ENCODE measurements at regions not wholly inside any gene's neighbourhood (a gene's known extent, or its start where the extent isn't known, plus 50 kb on each side); places are given as distances from the start of the nearest gene placed in this dataset.

- H2BK120ac ChIP-seq (replicated peaks; ENCODE audit: low read depth, low read length): no peak overlapping the region
- no peak overlapping the region for H4K8ac ChIP-seq (ENCODE audit: extremely low read depth, insufficient read depth, low read length)
- no peak overlapping the region for H3K27ac ChIP-seq (ENCODE audit: low read depth, low read length)
- no peaks in the 10 kb centered on the region for H3K4me1 ChIP-seq (replicated peaks in 1 of 4; ENCODE audit: control insufficient read depth in 3 of 4, insufficient read depth in 4 of 4, low read length in 3 of 4)
- H3K79me1 ChIP-seq (ENCODE audit: low read depth, low read length): no peaks in the 10 kb centered on the region
- FAIRE-seq (no peak), DNase-seq (ENCODE audit: low read depth in 1 of 2, low spot score in 2 of 2) (no peak)
- H2BK15ac ChIP-seq (ENCODE audit: low read length): no peak overlapping the region
- H3K9me3 ChIP-seq (ENCODE audit: insufficient read depth in 2 of 2, low read depth in 1 of 2, low read length in 1 of 2): no peaks in the 10 kb centered on the region
- CTCF ChIA-PET (ENCODE audit: partially characterized antibody): interaction anchor here (0.6 to 1.6 kb wide), 4 partner anchors 8 to 60 kb away, joined by 3 to 4 read pairs (median 3); no protein-coding TSS in a partner anchor
- H3K23me2 ChIP-seq (ENCODE audit: low read depth, low read length): no peaks in the 10 kb centered on the region; the same call in 1 of the 2 replicates
- no peak overlapping the region for H2BK5ac ChIP-seq (ENCODE audit: low read depth, low read length)
- H2BK20ac ChIP-seq (ENCODE audit: low read length): no peak overlapping the region
- H4K91ac ChIP-seq (replicated peaks; ENCODE audit: insufficient read length, low read length): no peak overlapping the region
- H4K20me1 ChIP-seq (replicated peaks in 1 of 2; ENCODE audit: control insufficient read depth in 1 of 2, insufficient read depth in 2 of 2, low read length in 2 of 2): no peaks in the 10 kb centered on the region
- H3K4me3 ChIP-seq (ENCODE audit: extremely low read depth in 1 of 4, insufficient read depth in 2 of 4, low read depth in 3 of 4, low read length in 4 of 4): no peak overlapping the region
- TF ChIP-seq JUND (IDR thresholded peaks at IDR 0.05; ENCODE audit: low read length): no peak
- no peak for TF ChIP-seq SIX5 (IDR thresholded peaks at IDR 0.05; ENCODE audit: low read depth, low read length)
- TF ChIP-seq CREB1 (IDR thresholded peaks at IDR 0.05): no peak
- no peak for TF ChIP-seq KDM5A (IDR thresholded peaks at IDR 0.05; ENCODE audit: low read length)
- TF ChIP-seq SAP30 (IDR thresholded peaks at IDR 0.05; ENCODE audit: insufficient read depth, insufficient replicate concordance, low read length): no peak
- TF ChIP-seq ATF2 (IDR thresholded peaks at IDR 0.05; ENCODE audit: low read length): no peak
- no peak for TF ChIP-seq TEAD4 (IDR thresholded peaks at IDR 0.05; ENCODE audit: low read depth, low read length)
- TF ChIP-seq PHF8 (conservative IDR thresholded peaks at IDR 0.05; ENCODE audit: low read depth, low read length): no peak
- no peak for TF ChIP-seq SP1 (IDR thresholded peaks at IDR 0.05; ENCODE audit: low read depth, low read length)
- TF ChIP-seq NANOG (IDR thresholded peaks at IDR 0.05; ENCODE audit: insufficient read depth, low read depth, low read length, poor library complexity, severe bottlenecking): no peak
- no peak for TF ChIP-seq EP300 (IDR thresholded peaks at IDR 0.05; ENCODE audit: borderline replicate concordance in 1 of 2, low read depth in 2 of 2, low read length in 2 of 2)
- H3K9ac ChIP-seq (replicated peaks in 1 of 4; ENCODE audit: extremely low read depth in 1 of 4, low read depth in 3 of 4, low read length in 3 of 4): no peak overlapping the region
- no peak overlapping the region for H3K4me2 ChIP-seq (ENCODE audit: insufficient read depth in 1 of 2, low read depth in 2 of 2, low read length in 2 of 2)
- H3K56ac ChIP-seq (replicated peaks; ENCODE audit: insufficient read length, low read depth, low read length): no peak overlapping the region
- H3K14ac ChIP-seq (ENCODE audit: insufficient read length): no peak overlapping the region
- no peak overlapping the region for H3K18ac ChIP-seq (ENCODE audit: extremely low read depth, low read length)
- no peak overlapping the region for H2BK12ac ChIP-seq (ENCODE audit: low read depth, low read length)
- H4K5ac ChIP-seq (ENCODE audit: insufficient read length, low read depth, low read length): no peak overlapping the region
- H2AK5ac ChIP-seq (ENCODE audit: low read depth, low read length): no peak overlapping the region
- H3K23ac ChIP-seq (ENCODE audit: insufficient read length): no peak overlapping the region
- POLR2A ChIA-PET (ENCODE audit: partially characterized antibody): no interaction called here
- no peaks in the 10 kb centered on the region for H3K79me2 ChIP-seq (ENCODE audit: control insufficient read depth in 1 of 2, insufficient read depth in 2 of 2, low read length in 2 of 2)
- 100% methylated on average over 1 of the region's 1 CpG; no CpG with 5 or more reads in 1 of the 2 experiments for WGBS, 2 experiments (ENCODE audit: extremely low coverage in 1 of 2, insufficient coverage in 1 of 2, insufficient read length in 1 of 2, insufficient replicate concordance in 2 of 2, low coverage in 1 of 2, low lambda C conversion rate in 2 of 2, missing lambda C conversion rate in 1 of 2)
- no peak overlapping the region for H3K4ac ChIP-seq (replicated peaks; ENCODE audit: insufficient read length, low read depth, low read length)
- no peak overlapping the region for H2AFZ ChIP-seq (ENCODE audit: low read length)
- no peaks in the 10 kb centered on the region for H3K27me3 ChIP-seq (replicated peaks in 1 of 4; ENCODE audit: control insufficient read depth in 3 of 4, extremely low read depth in 1 of 4, insufficient read depth in 3 of 4, low read length in 3 of 4)
- no peaks in the 10 kb centered on the region for H3K36me3 ChIP-seq (ENCODE audit: control insufficient read depth in 2 of 4, insufficient read depth in 4 of 4, low read length in 3 of 4)
Measured at GRCh38 chr5:74461251-74461650, 179.3 kb downstream of the ENC1 start.
